ENCODE measurements at regions not wholly inside any gene's neighbourhood (a gene's known extent, or its start where the extent isn't known, plus 50 kb on each side); places are given as distances from the start of the nearest gene placed in this dataset.

DNA sequence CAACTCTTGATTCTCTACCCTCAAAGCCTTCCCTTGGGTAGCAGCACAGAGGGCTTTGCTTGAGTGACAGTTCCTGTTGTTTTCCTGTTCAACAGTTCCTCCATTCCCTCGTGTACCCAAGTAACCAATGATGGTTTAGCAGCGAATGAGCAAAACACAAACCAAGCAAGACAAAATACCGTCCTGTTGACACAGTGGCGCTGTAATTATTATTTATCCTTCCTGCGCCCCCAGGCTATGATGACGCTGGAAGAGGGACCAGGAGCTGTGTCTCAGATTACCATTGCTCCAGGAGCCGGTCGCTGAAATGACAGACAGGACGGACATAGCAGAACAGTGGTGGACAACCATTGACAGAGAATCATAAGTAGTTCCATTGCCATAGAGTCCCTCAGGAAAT lies 154.8 kb downstream of the GADD45G start:
- no peaks in the 10 kb centered on the region for H3K9me3 Mint-ChIP-seq (ENCODE audit: unreplicated experiment)
- no peak overlapping the region for H3K27ac Mint-ChIP-seq (ENCODE audit: unreplicated experiment)
- DNase-seq (ENCODE audit: low spot score): no peak
- peaks cover 8% of the 10 kb centered on the region for H3K27me3 Mint-ChIP-seq (ENCODE audit: unreplicated experiment)
- H3K4me1 Mint-ChIP-seq (ENCODE audit: unreplicated experiment): peaks cover 16% of the 10 kb centered on the region
- TF ChIP-seq, protein P1, sequence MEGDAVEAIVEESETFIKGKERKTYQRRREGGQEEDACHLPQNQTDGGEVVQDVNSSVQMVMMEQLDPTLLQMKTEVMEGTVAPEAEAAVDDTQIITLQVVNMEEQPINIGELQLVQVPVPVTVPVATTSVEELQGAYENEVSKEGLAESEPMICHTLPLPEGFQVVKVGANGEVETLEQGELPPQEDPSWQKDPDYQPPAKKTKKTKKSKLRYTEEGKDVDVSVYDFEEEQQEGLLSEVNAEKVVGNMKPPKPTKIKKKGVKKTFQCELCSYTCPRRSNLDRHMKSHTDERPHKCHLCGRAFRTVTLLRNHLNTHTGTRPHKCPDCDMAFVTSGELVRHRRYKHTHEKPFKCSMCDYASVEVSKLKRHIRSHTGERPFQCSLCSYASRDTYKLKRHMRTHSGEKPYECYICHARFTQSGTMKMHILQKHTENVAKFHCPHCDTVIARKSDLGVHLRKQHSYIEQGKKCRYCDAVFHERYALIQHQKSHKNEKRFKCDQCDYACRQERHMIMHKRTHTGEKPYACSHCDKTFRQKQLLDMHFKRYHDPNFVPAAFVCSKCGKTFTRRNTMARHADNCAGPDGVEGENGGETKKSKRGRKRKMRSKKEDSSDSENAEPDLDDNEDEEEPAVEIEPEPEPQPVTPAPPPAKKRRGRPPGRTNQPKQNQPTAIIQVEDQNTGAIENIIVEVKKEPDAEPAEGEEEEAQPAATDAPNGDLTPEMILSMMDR (IDR thresholded peaks at IDR 0.05; ENCODE audit: unreplicated experiment): no peak
- H3K36me3 Mint-ChIP-seq (ENCODE audit: low read depth, unreplicated experiment): no peaks in the 10 kb centered on the region
- H3K4me3 Mint-ChIP-seq (ENCODE audit: unreplicated experiment): no peak overlapping the region

DNA sequence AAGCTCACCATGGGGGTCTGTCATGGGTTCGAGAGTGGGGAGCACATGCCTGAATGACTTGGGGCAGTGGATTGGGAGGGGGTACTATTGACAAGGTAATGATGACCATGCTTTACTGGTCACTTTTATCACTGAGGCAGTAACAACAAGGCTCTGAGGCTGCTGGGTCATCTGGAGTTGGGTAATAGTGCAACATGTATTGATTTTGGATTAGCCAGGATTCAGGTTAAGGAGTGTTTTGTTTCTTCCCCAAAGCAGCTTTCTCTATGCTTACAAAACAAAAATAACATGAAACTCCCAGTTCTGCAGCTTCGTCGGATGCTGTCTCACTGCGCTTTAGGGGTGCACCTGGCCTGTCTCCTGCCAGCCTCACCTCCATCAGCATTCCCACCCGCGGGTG lies 155.3 kb downstream of the GADD45G start:
- no peak for DNase-seq (ENCODE audit: low spot score)
- TF ChIP-seq, protein P1 (IDR thresholded peaks at IDR 0.05; ENCODE audit: unreplicated experiment): no peak
- Mint-ChIP-seq H3K36me3 (ENCODE audit: low read depth, unreplicated experiment) (no peaks in the 10 kb centered on the region), H3K9me3 (ENCODE audit: unreplicated experiment) (no peaks in the 10 kb centered on the region), H3K27me3 (ENCODE audit: unreplicated experiment) (peaks cover 7% of the 10 kb centered on the region), H3K4me3 (ENCODE audit: unreplicated experiment) (no peak overlapping the region), H3K27ac (ENCODE audit: unreplicated experiment) (no peak overlapping the region), H3K4me1 (ENCODE audit: unreplicated experiment) (peaks cover 16% of the 10 kb centered on the region)

DNA sequence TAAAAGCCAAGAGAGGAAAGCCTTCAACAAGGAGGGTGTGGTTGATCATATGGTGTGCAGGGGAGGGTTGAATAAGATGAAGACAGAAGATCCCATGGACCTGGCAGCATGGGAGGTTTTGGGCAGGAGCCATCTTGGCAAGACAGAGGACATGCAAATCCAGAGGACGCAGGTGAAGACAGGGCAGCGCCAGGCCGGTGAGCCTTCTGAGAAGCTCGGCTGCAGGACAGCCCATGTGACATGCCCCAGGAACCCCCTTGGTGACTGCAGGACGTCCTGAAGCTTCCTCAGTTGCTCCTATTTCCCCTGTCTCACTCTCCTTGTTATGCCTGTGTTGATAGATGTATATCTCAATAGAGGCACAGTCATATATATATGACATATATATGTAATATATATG lies 159.4 kb downstream of the GADD45G start:
- Mint-ChIP-seq H3K4me1 (ENCODE audit: unreplicated experiment) (peaks cover 10% of the 10 kb centered on the region), H3K4me3 (ENCODE audit: unreplicated experiment) (no peak overlapping the region), H3K27ac (ENCODE audit: unreplicated experiment) (no peak overlapping the region), H3K36me3 (ENCODE audit: low read depth, unreplicated experiment) (no peaks in the 10 kb centered on the region), H3K9me3 (ENCODE audit: unreplicated experiment) (no peaks in the 10 kb centered on the region), H3K27me3 (ENCODE audit: unreplicated experiment) (peaks cover 3% of the 10 kb centered on the region)
- TF ChIP-seq, protein P1 (IDR thresholded peaks at IDR 0.05; ENCODE audit: unreplicated experiment): no peak
- no peak for DNase-seq (ENCODE audit: low spot score)

DNA sequence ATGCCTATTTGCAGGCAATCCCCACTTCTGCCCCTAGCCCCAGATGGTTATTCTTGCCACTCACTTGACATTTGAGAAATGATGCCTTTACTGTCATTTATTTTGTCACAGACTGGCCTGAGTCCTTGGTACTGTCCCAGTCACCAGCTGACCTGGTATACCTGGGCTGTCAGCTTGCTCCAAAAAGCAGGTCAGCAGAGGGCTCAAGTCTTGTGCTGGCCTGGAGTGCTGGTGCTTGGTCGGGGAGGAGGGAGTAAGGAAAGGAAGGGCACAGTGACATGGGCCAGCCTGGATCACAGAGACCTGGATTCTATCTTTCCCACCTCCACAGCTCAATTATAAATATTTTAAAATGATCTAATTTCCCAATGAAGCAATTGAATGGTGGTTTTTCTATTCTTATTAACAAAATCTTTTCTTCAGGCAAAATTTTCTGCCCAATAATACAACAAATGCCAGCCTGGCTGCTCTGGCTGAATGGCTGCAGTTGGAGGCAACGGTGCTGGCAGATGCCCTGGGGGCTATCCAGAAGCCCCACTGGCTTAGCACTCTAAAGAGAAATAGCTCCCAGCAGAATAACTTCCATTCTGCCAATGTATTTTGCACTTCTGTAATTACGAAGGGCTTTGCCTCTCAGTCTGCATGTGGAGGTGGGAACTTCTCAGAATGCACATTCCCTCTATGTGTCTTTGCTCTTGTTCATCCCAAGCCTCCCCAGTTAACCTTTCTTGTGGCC lies 160.6 kb downstream of the GADD45G start:
- Mint-ChIP-seq H3K27me3 (ENCODE audit: unreplicated experiment) (peaks cover 2% of the 10 kb centered on the region), H3K9me3 (ENCODE audit: unreplicated experiment) (no peaks in the 10 kb centered on the region), H3K36me3 (ENCODE audit: low read depth, unreplicated experiment) (no peaks in the 10 kb centered on the region), H3K4me1 (ENCODE audit: unreplicated experiment) (peaks cover 2% of the 10 kb centered on the region), H3K27ac (ENCODE audit: unreplicated experiment) (no peak overlapping the region), H3K4me3 (ENCODE audit: unreplicated experiment) (no peak overlapping the region)
- TF ChIP-seq, protein P1 (IDR thresholded peaks at IDR 0.05; ENCODE audit: unreplicated experiment): no peak
- no peak for DNase-seq (ENCODE audit: low spot score)

DNA sequence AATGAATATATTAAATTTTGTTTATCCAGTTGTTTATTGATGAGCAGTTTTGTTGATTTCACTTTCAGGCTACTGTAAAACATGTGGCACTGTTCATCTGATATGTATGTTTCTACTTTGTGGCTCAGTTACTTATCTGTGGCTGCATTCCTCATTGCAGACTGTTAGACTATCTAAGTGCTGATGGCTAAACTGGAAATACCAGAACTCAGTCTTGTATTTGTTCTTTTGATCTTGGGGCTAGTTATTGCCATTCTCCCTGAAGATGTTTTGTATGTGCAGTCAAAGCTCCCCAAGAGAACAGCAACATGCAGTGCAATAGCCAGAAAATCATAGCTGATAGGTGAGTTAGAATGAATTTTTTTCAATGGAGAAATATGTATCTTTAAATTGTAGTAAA lies 162.2 kb downstream of the GADD45G start:
- Mint-ChIP-seq H3K36me3 (ENCODE audit: low read depth, unreplicated experiment) (no peaks in the 10 kb centered on the region), H3K4me3 (ENCODE audit: unreplicated experiment) (no peak overlapping the region), H3K27me3 (ENCODE audit: unreplicated experiment) (peaks cover 2% of the 10 kb centered on the region), H3K4me1 (ENCODE audit: unreplicated experiment) (no peaks in the 10 kb centered on the region), H3K27ac (ENCODE audit: unreplicated experiment) (no peak overlapping the region), H3K9me3 (ENCODE audit: unreplicated experiment) (no peaks in the 10 kb centered on the region)
- DNase-seq (ENCODE audit: low spot score): no peak
- TF ChIP-seq, protein P1 (IDR thresholded peaks at IDR 0.05; ENCODE audit: unreplicated experiment): no peak

Data from endothelial cell (in vitro differentiated cells).